ENCODE measurements at regions not wholly inside any gene's neighbourhood (a gene's known extent, or its start where the extent isn't known, plus 50 kb on each side); places are given as distances from the start of the nearest gene placed in this dataset.
"Not testable (repeated sequence)": the region's sequence is repeated elsewhere in the genome, so short reads cannot be mapped to it uniquely, and the experiment has no call there.

- FAIRE-seq (no peak), DNase-seq (ENCODE audit: low spot score in 2 of 2) (no peak)
These were observed 283.1 kb upstream of the SPANXN4 start for GRCh38 chrX:142742581-142742980.

- no peak for DNase-seq (ENCODE audit: low spot score in 2 of 2)
- FAIRE-seq: no peak
These were observed 292.4 kb upstream of the SPANXN4 start for GRCh38 chrX:142733327-142733726.

- FAIRE-seq (no peak), DNase-seq (ENCODE audit: low spot score in 2 of 2) (no peak)
These were observed 313.9 kb upstream of the SPANXN4 start for GRCh38 chrX:142711796-142712290.

GRCh38 chrX:142702749-142703148, 323.0 kb upstream of the SPANXN4 start:
- no peak for DNase-seq (ENCODE audit: low spot score in 2 of 2)
- FAIRE-seq: no peak

GRCh38 chrX:142688256-142688655, 337.5 kb upstream of the SPANXN4 start:
- no peak for DNase-seq (ENCODE audit: low spot score in 2 of 2)
- FAIRE-seq: no peak

GRCh38 chrX:142686653-142687283, 339.0 kb upstream of the SPANXN4 start:
- no peak for FAIRE-seq
- no peak for DNase-seq (ENCODE audit: low spot score in 2 of 2)

GRCh38 chrX:142686206-142686605, 339.5 kb upstream of the SPANXN4 start:
- DNase-seq (ENCODE audit: low spot score in 2 of 2): no peak
- FAIRE-seq: no peak

- FAIRE-seq (no peak), DNase-seq (ENCODE audit: low spot score in 2 of 2) (no peak)
These were observed 345.7 kb upstream of the SPANXN4 start for GRCh38 chrX:142680038-142680437.

GRCh38 chrX:142671036-142671435, 354.7 kb upstream of the SPANXN4 start:
- no peak for FAIRE-seq
- no peak for DNase-seq (ENCODE audit: low spot score in 2 of 2)

- DNase-seq (ENCODE audit: low spot score in 2 of 2): no peak
- no peak for FAIRE-seq
These were observed 362.2 kb upstream of the SPANXN4 start for GRCh38 chrX:142663330-142664095.

- DNase-seq (ENCODE audit: low spot score in 2 of 2): no peak
- no peak for FAIRE-seq
These were observed 364.0 kb upstream of the SPANXN4 start for GRCh38 chrX:142661696-142662095.

GRCh38 chrX:142655507-142655906, 370.2 kb upstream of the SPANXN4 start:
- no peak for FAIRE-seq
- no peak for DNase-seq (ENCODE audit: low spot score in 2 of 2)

- no peak for DNase-seq (ENCODE audit: low spot score in 2 of 2)
- FAIRE-seq: no peak
These were observed 388.5 kb upstream of the SPANXN4 start for GRCh38 chrX:142637206-142637605.

- FAIRE-seq: no peak
- no peak for DNase-seq (ENCODE audit: low spot score in 2 of 2)
These were observed 409.1 kb upstream of the SPANXN4 start for GRCh38 chrX:142616636-142617035.

GRCh38 chrX:142613403-142613802, 408.3 kb upstream of the MAGEC2 start:
- peak; percentile 31 for FAIRE-seq

GRCh38 chrX:142606629-142607028, 401.5 kb upstream of the MAGEC2 start:
- DNase-seq (ENCODE audit: low spot score in 2 of 2); FAIRE-seq: not testable (repeated sequence)

More at GRCh38 chrX:142613403-142613802, 408.3 kb upstream of the MAGEC2 start:
- DNase-seq (ENCODE audit: low spot score in 2 of 2): no peak

GRCh38 chrX:142601792-142602191, 396.7 kb upstream of the MAGEC2 start:
- FAIRE-seq (no peak), DNase-seq (ENCODE audit: low spot score in 2 of 2) (no peak)

- FAIRE-seq (no peak), DNase-seq (ENCODE audit: low spot score in 2 of 2) (no peak)
These were observed 388.3 kb upstream of the MAGEC2 start for GRCh38 chrX:142593361-142593862.

- DNase-seq (ENCODE audit: low spot score in 2 of 2): no peak
- no peak for FAIRE-seq
These were observed 371.5 kb upstream of the MAGEC2 start for GRCh38 chrX:142576615-142577014.

- FAIRE-seq: no peak
- no peak for DNase-seq (ENCODE audit: low spot score in 2 of 2)
These were observed 344.8 kb upstream of the MAGEC2 start for GRCh38 chrX:142549923-142550322.

- no peak for FAIRE-seq
- DNase-seq (ENCODE audit: low spot score in 2 of 2): no peak
These were observed 300.7 kb upstream of the MAGEC2 start for GRCh38 chrX:142505839-142506238.
